Cardiac muscle cell (in vitro differentiated cells and primary cell): ENCODE measurements at regions not wholly inside any gene's neighbourhood (a gene's known extent, or its start where the extent isn't known, plus 50 kb on each side); places are given as distances from the start of the nearest gene placed in this dataset.

Source experiments
- DNase-seq, 2 donors: peaks; one replicate each; pipeline versions ENCODE4 v3.0.0 to v3.0.0-alpha.2; 2010 to 2017; ENCODE audit warnings: low read depth in 1 of 2, low spot score in 1 of 2
- H3K27ac ChIP-seq: fragments of 200-600 bp; sonication (generic); 2 replicates; pipeline ENCODE4 v1.5.1; 2016
- H3K27me3 ChIP-seq: fragments of 200-600 bp; sonication (generic); 2 replicates; pipeline ENCODE4 v1.6.0; 2016; ENCODE audit warnings: control low read depth
- H3K36me3 ChIP-seq: fragments of 200-600 bp; sonication (generic); 2 replicates; pipeline ENCODE4 v1.5.1; 2016; ENCODE audit warnings: control low read depth
- H3K4me1 ChIP-seq: fragments of 200-600 bp; sonication (generic); 2 replicates; pipeline ENCODE4 v1.8.1; 2017; ENCODE audit warnings: low read depth, mild to moderate bottlenecking, mixed run types
- H3K4me3 ChIP-seq: fragments of 200-600 bp; sonication (generic); 2 replicates; pipeline ENCODE4 v1.5.1; 2016; ENCODE audit warnings: mild to moderate bottlenecking
- H3K9me3 ChIP-seq: fragments of 200-600 bp; sonication (generic); 2 replicates; pipeline ENCODE4 v1.5.1; 2017; ENCODE audit warnings: low read depth, mild to moderate bottlenecking, control low read depth
- CTCF ChIP-seq: IDR thresholded peaks from 2 replicates; pipeline ENCODE4 v1.5.1; 2012; ENCODE audit warnings: low read depth, mild to moderate bottlenecking, low read length

DNA sequence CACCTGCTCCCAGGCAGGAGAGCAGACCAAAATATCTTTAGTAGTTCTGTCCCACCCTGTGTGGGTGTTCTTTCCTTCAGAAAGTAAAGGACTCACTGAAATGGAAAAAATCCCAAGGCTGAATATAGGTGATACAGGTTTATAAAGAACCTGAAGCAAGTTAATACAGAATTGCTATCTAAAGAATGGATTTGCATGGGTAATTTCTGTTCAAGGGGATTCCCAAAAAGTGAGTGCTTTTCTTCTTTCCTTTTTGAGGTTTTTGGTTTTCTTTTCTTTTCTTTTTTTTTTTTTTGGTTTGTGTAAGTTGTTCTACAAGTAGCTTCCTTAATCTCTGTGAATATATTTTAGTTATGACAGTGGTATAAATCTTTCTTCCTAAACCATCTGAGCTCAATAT is 560.7 kb upstream of the BOD1L1 start:
- Histone ChIP-seq H3K4me1 (no peaks in the 10 kb centered on the region), H3K27me3 (no peaks in the 10 kb centered on the region)
- TF ChIP-seq CTCF: no peak

GRCh38 chr4:14193601-14194000 is 566.1 kb upstream of the BOD1L1 start:
- no peaks in the 10 kb centered on the region for H3K27me3 ChIP-seq
- H3K27ac ChIP-seq: no peak overlapping the region
- H3K4me3 ChIP-seq: no peak overlapping the region

More for the DNA sequence above, 560.7 kb upstream of the BOD1L1 start:
- Histone ChIP-seq H3K4me3 (no peak overlapping the region), H3K36me3 (no peaks in the 10 kb centered on the region), H3K27ac (no peak overlapping the region), H3K9me3 (no peaks in the 10 kb centered on the region)
- DNase-seq: no peak

DNA sequence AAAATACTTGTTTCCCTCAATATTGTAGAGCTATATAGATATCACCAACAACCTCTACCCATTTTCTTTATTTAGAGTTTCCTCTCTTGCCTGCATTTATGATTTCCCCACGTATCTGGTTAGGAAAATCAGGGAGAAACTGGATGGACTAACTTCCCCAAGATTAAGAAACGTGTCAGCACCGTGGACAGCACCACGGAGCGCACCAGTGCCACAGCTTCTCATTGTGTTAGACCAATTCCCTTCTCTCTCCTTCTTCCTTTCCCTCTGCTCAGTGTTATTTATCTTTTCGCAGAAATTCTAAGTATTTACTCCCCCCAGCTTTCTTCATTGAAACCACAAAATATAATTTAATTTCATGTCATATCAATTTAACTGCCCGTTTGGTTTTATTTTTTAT is 568.6 kb upstream of the BOD1L1 start:
- H3K36me3 ChIP-seq: no peaks in the 10 kb centered on the region
- H3K4me3 ChIP-seq: no peak overlapping the region
- no peak for TF ChIP-seq CTCF
- DNase-seq: peak; percentile 78 to 82
- no peaks in the 10 kb centered on the region for H3K4me1 ChIP-seq
- no peak overlapping the region for H3K27ac ChIP-seq
- H3K27me3 ChIP-seq: no peaks in the 10 kb centered on the region
- H3K9me3 ChIP-seq: no peaks in the 10 kb centered on the region

More at GRCh38 chr4:14193601-14194000, 566.1 kb upstream of the BOD1L1 start:
- no peak for DNase-seq
- no peaks in the 10 kb centered on the region for H3K4me1 ChIP-seq
- H3K36me3 ChIP-seq: no peaks in the 10 kb centered on the region
- no peaks in the 10 kb centered on the region for H3K9me3 ChIP-seq
- no peak for TF ChIP-seq CTCF

- no peaks in the 10 kb centered on the region for H3K36me3 ChIP-seq
- no peak for TF ChIP-seq CTCF
- no peaks in the 10 kb centered on the region for H3K9me3 ChIP-seq
- H3K27me3 ChIP-seq: no peaks in the 10 kb centered on the region
- H3K27ac ChIP-seq: no peak overlapping the region
- DNase-seq: no peak
- no peak overlapping the region for H3K4me3 ChIP-seq
- no peaks in the 10 kb centered on the region for H3K4me1 ChIP-seq
Observed at GRCh38 chr4:14215116-14215770, 587.7 kb upstream of the BOD1L1 start.

DNA sequence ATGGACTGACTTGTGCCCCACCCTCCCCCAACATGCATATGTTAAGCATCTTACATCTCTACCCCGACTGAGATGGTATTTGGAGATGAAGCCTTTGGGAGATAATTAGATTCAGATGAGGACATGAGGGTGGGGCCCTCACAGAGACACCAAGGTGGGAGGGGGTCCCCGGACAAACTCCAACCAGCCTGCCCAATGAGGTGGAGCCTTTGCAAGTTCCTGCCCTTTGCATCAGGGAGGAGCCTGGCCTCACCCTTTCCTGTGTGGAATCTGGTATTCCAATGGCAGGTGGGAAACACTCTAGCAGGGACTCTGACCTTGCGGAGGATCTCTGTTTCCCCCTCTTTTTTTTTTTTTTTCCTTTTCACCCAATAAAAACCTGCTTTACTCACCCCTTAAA is 589.9 kb upstream of the BOD1L1 start:
- no peaks in the 10 kb centered on the region for H3K36me3 ChIP-seq
- no peaks in the 10 kb centered on the region for H3K9me3 ChIP-seq
- no peak for TF ChIP-seq CTCF
- H3K4me1 ChIP-seq: peaks cover under 1% of the 10 kb centered on the region
- no peak for DNase-seq
- H3K27ac ChIP-seq: no peak overlapping the region
- no peak overlapping the region for H3K4me3 ChIP-seq
- H3K27me3 ChIP-seq: no peaks in the 10 kb centered on the region
